ENCODE measurements at regions not wholly inside any gene's neighbourhood (a gene's known extent, or its start where the extent isn't known, plus 50 kb on each side); places are given as distances from the start of the nearest gene placed in this dataset.

DNA sequence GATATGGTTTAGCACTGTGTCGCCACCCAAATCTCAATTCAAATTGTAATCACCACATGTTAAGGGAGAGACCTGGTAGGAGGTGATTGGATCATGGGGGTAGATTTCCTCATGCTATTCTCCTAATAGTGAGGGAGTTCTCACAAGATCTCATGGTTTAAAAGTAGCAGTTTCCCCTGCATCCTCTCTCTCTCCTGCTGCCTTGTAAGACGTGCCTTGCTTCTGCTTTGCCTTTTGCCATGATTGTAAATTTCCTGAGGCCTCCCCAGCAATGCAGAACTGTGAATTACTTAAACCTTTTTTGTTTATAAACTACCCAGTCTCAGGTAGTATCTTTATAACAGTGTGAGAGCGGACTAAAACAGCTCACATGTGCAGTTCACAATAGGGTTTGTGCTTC lies 1668.7 kb upstream of the RAG2 start:
- DNase-seq = no peak

DNA sequence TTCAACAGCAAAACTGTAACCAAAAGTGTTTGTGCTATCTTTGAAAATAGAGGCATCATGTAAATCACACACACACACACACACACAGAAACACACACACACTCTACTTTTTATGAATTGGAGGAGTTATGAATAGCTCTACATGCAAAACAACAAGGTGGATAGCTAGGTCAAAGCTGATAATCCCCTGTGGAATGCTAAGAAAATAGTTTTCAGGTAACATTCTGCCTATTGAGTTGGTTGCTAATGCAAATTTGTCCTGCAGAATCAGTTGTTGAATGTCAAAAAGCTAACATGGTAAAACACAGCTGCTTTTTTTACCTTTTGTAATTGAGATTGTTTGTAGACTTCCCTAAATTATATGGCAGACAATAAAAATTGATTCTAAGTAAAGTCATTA lies 1658.4 kb upstream of the RAG2 start:
- DNase-seq = no peak

DNA sequence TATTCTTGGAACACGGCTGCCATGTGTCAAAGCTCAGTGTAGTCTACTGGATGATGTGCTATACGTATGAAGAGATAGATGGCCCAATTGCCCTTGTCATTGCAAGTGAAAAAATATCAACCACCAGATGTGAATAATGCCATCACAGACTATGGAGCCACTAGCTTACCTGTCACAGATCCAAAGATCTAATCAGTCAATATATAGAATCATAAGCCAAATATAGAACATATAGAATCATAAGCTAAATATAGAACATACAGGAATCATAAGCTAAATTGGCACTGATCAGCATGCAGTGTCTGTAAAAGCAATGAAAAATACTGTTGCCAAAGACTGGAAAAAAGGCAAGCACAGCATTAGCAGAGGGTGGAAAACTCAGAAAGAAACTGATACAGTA lies 1656.9 kb upstream of the RAG2 start:
- DNase-seq = no peak

DNA sequence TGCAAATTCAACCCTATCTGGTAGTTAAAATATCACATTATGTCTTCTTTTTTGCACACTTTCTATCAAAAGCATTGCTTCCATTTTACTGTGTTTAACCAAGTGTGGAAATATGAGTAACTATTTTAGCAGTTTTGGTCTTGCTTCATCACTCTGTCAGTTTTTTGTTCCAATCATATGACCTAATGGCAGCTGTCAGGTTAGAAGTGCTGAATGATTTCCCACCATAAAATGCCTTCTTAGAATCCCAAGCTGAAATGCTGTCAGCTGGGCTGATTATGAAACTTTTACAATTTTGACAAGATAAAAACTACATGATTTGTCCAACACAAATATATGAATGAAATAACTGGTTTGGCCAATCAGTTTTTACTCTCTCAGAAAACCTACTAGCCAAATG lies 1654.6 kb upstream of the RAG2 start:
- DNase-seq = no peak

DNA sequence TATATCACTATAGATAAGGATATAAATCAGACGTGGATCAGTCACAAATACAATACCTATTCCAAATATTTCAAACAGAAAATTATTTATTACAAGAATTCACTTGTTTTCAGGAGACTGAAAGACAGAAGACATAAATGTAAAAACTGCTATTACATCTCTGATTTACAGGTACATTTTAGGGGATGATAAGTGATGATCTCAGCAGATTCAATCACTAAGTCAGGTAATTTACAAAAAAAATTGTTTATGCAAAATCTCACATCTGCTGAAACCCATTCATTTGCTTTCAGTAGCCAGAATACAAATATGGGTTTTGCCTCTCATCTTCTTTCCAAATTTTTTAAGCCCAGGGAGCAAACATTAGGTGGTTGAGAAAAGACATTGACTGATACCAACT lies 1648.4 kb upstream of the RAG2 start:
- no peak for DNase-seq

DNA sequence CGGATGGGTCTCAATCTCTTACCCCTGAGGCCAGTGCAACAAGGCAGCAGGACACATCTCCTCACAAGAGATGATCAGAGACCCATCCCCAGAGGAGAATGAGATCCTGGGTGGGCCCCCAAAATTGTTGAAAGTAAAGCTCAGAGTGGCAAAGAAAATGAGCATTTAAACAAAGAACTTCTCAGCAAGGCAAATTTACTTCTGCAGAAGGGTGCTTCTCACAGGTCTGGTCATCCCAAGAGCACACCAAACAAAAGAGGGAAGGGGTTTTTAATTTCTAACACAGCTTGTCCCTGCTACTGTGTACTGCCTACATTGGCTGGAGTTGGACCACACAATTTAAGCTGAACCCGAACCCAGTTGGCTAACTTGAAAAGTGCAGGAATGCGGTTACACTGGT lies 1628.6 kb upstream of the RAG2 start:
- DNase-seq = no peak

DNA sequence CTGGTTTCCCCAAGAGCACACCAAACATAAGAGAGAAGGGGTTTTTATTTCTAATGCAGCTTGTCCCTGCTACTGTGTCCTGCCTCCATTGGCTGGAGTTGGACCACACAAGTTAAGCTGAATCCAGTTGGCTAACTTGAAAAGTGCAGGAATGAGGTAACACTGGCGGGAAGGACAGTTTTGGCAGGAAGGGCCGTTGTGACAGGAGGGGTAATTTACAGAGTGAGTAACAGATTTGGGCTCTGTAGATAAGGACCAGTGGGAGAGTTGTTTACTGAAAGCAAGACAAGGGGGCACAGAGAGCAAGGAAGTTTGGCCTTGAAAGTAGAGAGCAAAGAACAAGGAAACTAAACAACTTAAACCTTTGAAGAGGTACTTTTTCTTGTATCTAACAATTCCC lies 1623.3 kb upstream of the RAG2 start:
- no peak for DNase-seq

DNA sequence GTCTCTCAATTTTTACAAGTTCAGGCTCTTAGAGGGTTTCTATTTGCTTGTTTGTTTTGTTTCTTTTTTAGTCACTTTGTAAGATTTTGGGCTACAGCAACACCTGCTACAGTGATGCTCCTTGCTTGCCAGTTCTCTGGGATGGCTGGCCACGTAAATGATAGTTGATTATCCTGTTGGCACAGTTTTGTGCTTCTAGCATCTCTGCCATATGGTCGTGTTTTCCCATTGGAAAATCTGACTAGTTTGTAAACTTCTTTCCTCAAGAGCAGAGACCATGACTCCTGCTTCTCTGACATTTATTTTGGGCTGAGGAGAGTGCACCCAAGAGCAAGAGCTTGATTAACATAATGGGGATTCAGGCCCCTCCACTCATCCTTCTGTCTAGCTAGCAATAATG lies 1621.6 kb upstream of the RAG2 start:
- no peak for DNase-seq

DNA sequence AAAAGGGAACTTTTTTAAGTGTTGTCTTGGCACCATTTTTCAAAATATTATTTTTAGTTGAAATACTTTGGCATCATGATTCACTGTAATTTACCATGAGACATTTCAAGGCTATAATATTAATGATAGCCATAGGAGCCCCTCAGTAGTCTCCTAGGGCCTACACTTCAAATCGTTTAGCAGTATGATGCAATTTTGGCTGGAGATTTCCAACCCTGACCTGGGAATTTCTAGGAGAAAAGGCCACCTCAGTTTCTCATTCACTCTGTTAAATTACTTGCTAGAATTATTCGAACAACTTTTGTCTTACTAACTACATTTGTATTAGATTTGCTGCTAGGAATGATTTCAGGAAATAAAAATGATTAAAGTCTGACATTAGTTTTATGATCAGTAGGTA lies 1610.9 kb upstream of the RAG2 start:
- DNase-seq = no peak

DNA sequence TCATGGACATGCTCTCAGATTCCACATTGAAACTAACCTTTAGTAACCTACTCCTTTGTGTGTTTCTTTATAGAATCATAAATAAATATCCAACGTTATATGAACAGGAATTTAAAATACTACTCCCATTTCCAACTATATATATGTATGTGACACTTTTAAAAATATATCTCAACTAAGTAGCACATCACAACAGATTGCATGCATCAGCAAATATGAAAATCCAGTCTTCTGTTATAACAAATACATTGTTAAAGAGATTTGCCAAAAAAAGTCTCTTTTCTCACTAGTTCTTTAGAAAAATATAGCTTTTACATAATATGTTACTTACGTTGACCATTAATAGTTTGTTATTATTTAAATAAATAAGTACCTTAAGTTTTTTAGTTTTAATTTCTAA lies 1608.6 kb upstream of the RAG2 start:
- DNase-seq = no peak

DNA sequence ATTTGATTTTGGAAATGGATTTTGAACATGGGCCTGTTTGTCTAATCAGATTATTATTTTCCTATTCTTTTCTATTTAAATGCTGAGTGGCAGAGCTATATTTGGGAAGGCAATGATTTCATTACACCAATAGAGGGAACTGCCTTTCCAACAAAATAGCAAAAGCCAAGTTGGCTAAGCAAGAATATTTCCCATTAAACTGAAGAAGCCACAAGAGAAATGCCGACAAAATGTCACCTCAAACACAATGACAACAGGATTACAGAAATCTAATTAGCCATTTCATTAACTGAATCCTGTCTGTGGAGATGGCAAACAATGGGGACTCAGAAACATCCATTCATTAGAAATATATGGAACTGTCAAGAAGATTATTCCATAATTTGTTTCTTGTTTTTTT lies 1593.1 kb upstream of the RAG2 start:
- DNase-seq = no peak

DNA sequence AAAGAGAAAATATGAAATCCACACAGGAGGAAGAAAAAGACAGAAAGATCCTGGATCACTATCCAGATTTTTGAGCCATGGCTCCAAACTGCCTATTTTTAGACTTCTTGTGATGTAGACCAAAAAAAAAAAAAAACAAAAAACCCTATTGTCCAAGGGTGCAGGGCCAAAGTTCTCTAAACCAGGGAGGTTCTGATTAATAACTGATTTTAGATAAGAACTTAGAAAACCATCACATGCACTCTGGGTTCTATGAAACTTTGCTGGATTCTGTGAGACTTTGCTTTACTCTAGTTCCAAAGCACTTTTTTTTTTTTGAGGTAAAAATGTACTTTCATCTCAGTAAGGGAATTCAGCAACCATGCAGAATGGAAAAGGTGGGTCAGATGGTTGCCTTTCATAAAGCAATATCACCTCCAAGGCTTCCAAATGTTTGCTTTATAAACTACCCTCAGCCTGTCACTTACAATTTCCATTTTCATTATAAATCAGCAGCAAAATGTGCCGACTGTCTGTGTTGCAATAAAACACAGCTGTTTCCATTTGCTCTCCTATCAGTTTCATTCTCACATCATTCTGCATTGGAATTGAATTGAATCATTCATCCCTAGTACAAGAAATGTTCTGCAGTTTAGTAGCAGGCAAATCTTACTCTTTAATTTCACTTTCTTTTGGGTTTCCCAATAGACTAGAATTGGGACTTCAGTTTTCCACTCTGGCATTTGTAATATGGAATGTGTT lies 1584.3 kb upstream of the RAG2 start:
- DNase-seq = peak; percentile 14

DNA sequence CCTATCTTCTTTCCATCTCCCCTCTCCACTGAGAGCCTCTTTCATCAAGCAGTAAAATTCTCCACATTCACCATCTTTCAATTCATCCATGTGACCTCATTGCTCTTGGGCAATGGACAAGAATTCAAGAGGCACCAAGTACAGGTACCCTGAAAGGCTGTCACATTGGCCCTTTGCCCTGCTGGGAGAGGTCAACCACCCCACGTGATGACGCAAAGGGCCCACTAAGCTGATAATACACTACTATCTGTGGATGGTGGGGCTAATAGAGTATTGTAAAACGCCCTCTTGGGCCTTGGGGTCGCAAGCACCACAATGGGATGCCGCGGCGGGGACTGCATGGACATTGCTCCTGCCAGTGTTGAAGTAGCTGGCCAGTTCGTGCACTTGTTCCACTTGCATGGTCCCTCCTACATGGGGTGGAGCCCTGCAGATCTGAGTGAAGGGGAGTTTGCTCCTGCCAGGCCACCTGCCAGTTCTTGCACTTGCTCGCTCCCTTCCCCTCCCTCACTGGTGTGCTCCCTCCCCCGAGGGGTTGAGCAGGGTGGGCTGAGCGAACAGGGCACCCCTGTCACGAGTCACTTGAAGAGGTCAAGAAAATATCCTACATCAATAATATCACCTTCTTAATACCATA lies 1578.8 kb upstream of the RAG2 start:
- no peak for DNase-seq

DNA sequence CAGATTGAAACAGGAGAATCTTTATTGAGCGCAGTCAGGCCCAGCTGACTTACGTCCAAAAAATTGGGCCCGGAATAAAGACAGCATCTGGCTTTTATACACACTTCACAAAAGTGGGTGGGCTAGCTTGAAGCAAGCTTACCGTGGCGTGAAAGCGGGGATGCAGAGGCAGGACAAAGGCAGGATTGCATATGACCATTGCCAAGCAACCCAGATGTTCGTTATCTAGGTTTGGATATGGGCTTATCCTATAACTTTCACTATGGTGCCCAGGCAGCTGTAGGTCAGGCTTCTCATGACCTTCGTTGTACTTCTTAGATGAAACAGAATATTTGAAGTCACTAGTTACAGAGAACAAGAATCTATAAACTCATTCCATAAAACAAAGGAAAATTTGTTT lies 1575.6 kb upstream of the RAG2 start:
- DNase-seq = no peak

DNA sequence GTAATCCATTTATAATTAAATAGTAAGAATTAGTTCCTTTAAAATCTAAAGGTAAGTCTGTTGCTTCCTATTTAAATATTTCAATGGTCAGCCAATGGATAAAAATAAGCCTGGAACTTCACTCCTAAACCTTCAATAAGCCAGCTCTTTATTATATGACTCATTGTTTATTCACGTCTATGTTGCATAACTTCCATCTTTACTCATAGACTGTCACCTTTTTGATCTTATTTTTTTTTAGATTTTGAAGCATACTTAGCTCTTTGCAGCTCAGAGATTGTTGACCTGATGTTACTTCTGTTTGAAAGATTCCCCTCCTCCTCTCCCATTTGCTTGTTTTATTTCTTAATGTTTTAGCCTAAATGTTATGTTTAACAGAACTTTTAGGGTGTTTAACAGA lies 1571.2 kb upstream of the RAG2 start:
- peak; percentile 68 for DNase-seq

DNA sequence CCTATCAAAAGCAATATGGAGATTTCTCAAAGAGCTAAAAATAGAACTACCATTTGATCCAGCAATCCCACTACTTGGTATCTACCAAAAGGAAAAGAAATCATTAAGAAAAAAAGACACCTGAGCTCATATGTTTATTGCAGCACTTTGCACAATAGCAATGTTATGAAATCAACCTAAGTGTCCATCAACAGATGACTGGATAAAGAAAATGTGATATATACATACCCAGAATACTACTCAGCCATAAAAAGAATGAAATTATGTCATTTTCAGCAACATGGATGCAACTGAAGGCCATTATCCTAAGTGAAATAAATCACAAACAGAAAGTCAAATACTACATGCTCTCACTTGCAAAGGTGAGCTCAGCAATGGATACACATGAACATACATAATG lies 1565.5 kb upstream of the RAG2 start:
- DNase-seq = no peak

DNA sequence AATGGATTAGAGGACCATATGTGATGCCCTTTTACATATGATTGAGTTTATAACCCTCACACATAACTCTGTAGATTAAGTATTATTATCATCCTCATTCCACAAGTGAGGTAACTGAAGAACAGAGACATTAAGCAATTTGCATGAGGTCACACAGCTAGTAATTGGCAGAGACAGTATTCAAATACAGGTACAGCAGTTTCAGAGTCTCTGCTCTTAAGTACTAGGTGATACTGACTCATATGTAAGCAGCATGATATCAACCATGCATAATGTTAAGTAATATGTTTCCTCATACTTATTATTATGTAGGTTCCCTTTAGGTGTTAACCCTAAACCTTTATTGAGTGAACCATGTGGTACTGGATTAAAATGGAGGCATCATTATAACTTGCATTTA lies 1562.4 kb upstream of the RAG2 start:
- no peak for DNase-seq

DNA sequence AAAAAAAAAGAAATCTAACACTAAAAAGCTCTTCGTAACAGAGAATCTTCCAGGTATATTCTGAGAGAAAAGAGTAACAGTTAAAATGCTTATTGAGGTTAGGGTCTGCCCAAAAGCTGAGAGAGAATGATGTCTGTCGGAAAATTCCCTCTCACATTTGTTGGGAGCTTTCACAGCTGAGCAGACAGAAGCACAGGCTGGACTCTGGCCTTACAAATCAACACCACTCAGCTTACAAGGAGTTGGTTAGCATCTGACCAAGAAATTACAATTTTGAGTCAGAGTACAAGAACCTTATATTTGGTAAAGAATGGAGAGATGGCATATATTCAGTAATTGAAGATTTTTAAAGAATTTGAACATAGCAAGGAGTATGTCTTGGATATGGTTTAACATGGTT lies 1561.0 kb upstream of the RAG2 start:
- DNase-seq = no peak

DNA sequence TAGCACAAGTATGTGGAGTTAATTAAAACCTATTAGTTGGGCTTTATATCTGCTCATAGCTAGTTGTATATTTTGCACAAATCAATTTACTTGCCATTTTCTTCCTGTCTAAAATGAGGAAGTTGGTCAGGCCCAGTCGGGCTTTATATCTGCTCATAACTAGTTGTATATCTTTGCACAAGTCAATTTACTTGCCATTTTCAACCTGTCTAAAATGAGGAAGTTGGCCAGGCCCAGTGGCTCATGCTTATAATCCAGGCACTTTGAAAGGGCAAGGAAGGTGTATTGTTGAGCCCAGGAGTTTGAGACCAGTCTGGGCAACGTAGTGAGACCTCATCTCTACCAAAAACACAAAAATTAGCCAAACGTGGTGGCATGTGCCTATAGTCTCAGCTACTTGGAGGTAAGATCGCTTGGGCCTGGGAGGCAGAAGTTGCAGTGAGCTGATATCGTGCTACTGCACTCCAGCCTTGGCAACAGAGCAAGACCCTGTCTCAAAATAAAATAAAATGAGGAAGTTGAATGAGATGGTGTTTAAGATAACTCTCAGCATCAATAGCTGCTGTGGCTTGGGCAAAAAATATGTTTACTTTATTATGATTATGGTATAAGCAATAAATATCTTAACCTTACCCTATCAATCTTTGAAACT lies 1558.6 kb upstream of the RAG2 start:
- no peak for DNase-seq

DNA sequence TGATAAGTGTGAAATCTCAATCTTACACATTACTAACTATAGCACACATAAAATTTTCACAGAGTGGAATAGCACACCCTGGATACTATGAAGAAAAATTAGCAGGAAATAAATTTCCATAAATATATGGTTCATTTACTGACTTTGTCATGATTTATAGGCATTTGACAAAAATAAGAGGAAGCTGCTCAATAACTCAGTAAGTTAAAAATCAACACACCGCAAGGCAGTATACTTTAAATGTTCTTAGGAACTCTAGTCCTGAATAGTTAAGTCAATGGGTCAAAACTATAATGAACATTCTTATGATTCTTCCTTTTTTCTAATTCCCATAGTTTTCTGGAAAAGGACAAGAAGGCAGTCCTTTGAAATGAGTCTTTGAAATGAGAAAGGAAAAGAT lies 1557.8 kb upstream of the RAG2 start:
- no peak for DNase-seq

DNA sequence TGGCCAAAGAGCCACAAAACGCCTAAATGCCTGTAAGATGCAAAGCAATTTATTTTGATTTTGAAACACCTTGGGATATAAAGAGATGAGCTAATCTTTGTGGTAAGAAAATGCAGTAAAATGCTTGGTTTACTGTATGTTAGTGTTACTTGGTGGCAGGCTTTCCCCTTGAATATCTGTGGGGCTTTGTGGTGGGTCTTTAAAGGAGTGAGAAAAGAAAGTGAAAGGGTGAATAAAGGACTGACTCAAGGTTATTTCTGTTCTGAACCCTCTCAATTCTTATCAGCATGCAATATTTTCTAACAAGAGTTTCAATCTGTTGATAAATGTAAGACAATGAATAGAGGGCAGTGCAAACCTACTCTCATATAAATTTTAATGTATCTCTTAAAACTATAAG lies 1555.9 kb upstream of the RAG2 start:
- no peak for DNase-seq

DNA sequence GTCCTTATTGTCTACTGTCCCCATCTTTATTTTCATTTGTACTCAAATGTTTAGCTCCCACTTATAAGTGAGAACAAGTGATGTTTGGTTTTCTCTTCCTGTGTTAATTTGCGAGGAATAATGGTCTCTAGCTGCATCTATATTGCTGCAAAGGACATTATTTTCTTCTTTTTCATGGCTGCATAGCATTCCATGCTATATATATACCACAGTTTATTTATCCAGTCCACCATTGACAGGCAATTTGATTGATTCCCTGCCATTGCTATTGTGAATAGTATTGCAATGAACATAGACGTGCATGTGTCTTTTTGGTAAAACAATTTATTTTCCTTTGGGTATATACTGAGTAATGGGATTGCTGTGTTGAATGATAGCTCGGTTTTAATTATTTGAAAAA lies 1545.8 kb upstream of the RAG2 start:
- no peak for DNase-seq

DNA sequence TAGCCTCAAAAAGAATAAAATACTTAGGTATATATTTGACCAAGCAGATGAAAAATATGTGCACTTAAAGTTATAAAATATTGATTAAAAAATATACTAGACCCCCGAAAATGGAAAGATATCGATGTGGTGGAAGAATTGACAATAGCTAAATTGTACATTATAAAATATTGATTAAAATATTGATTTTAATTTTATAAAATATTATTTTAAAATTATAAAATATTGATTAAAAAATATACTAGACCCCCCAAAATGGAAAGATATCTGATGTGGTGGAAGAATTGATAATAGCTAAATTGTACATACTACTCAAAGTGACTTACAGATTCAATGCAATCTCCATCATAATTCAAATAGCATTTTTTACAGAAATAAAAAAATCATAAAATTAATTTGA lies 1540.9 kb upstream of the RAG2 start:
- no peak for DNase-seq

DNA sequence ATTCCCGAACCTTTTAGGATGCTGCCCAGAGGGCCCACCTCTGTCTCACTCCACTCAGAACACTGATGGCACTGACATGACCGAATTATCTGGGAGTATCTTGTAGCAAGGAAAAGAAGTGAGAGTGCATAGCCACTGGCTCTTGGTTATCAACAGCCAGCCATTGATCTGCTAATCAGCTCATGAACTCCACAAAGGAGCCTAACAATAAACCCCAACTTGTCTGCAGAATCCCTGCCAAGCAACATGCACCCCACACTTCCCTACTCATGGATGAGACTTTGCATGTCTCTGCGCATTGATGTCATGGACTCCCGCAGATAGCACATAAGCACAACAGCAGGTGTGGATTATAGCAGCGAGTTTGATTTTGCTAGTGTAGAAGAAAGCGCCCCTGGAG lies 1538.9 kb upstream of the RAG2 start:
- DNase-seq = no peak

Measured in fibroblast of skin of abdomen (primary cell).